NCI-H1436 treated with DMSO at 0.1 percent for 48 hours (cell line): ENCODE measurements at regions not wholly inside any gene's neighbourhood (a gene's known extent, or its start where the extent isn't known, plus 50 kb on each side); places are given as distances from the start of the nearest gene placed in this dataset.

Experiments
- DNase-seq: peaks from one replicate; lab custom pipeline; 2025; lab: John Stamatoyannopoulos, UW

DNA sequence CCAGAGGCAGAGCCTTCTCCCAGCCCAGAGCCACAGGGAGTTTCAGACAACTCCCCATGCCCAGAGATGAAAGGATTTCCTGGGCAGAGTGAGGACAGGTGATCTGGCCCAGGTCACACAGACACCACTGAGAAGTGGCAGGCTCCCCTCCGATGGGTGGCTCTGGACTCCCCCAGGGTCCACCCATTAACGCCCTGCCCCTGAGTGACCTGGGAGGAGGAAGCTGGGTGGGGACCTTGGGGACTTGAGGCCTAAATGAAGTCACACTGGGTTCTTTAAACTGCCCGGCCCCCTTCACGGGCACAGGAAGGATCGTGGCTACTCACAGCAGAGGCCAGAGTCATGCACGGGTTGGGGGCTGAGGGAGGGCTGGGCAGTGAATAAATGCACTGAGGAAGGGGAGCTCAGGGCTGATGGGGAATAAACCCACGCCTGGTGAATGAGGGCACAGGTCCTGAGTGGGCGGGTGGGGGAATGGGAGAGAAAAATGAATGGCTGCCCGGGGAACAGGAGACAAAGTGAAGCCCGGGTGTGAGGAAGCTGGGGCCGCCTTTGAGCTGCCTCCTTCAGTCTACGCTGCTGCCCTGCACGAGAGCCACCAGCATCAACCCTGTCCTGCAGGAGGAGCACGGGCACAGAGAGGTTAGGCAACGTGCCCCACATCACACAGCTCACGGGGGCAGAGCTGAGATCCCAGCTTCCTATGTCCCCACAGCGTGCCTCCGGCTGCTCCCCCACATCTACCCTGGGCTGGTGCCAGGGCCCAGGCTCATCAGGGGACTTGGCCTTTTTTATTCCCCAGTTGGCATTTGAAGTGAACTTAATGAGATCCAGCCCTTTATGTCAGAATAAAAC, 404.3 kb downstream of the MATN1 start:
- no peak for DNase-seq

GRCh38 chr1:30318413-30318812, 405.0 kb downstream of the MATN1 start:
- DNase-seq = no peak

DNA sequence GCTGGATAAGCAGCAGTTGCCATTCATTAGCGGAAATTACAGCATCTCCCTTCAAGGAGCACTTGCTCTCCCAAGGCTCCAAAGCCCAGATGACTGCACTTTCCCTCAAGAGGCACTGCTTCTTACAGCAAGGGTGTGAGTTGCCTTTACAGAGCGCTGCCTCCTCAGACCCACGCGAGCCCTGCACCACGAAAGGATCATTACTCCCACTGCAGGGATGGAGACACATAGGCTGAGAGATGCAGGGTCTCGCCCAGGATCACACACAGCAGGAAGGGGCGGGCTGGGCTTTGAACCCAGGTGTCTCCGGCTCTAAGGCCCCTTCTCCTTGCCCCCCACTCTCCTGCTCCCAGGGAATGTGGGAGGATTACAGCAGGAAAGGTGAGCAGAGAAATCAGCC, 405.5 kb downstream of the MATN1 start:
- no peak for DNase-seq

- DNase-seq = no peak
These were observed 407.3 kb downstream of the MATN1 start for GRCh38 chr1:30316056-30316455.

GRCh38 chr1:30315185-30315960, 408.0 kb downstream of the MATN1 start:
- DNase-seq = no peak

- no peak for DNase-seq
These were observed 408.8 kb downstream of the MATN1 start for GRCh38 chr1:30314591-30314990.

GRCh38 chr1:30313584-30313983, 409.8 kb downstream of the MATN1 start:
- no peak for DNase-seq

- no peak for DNase-seq
These were observed 410.2 kb downstream of the MATN1 start for GRCh38 chr1:30313176-30313575.

DNA sequence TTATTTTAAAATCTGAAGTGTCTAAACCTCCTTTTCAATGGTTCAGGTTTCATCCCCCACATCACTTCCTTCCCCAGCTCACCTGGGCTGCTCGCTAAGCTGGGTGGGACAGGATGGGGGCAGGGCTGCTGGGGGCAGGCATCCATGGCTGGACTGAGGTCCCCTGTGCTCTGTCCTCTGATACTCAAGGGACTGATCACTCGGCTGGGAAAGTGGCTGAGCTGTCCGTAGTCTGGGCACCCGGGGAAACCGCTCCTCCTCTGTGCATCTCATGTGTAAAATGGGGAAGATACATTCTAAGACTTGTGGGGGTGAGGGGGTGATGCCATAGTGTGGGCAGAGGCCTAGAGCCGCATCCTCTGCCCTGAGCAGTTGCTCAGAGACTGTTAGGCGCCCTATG, 411.2 kb downstream of the MATN1 start:
- DNase-seq = no peak

- no peak for DNase-seq
These were observed 411.6 kb downstream of the MATN1 start for GRCh38 chr1:30311749-30312148.

DNA sequence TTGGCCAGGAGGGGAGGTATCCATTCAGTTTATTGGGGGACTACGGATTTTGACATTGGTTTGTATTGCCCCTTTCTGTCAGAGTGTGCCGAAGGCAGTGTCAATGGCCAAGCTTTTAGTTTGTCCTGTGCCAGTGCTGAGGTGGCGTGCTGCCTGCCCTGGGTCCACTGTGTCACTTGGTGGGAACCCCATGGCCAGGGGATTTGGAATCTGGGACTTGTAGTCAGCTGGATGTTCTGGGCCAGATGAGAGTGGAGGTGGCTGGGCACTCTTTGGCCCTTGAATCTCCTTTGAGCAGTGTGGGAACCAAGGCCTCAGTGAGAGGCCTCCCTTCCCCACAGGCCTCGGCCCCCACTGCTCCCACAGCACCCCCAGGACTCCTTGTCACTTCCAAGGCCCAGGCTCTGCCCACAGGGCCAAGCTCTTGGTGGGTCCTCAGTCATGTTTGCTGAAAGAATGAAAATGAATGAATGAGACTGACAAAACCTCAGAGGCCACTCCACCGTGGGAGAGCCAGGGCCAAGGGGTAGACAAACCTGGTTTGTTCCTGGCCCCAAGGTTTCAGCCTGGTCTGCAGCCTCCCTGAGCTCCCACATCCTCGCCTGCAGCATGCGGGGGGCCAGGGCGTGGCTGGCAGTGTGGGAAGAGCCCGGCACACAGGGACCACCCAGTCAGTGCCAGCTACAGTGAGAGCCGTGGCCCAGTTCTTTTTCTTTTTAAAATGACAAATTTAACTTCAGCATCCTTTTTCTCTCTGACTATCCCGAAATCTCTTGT, 412.2 kb downstream of the MATN1 start:
- no peak for DNase-seq

GRCh38 chr1:30307182-30307581, 416.2 kb downstream of the MATN1 start:
- no peak for DNase-seq

DNA sequence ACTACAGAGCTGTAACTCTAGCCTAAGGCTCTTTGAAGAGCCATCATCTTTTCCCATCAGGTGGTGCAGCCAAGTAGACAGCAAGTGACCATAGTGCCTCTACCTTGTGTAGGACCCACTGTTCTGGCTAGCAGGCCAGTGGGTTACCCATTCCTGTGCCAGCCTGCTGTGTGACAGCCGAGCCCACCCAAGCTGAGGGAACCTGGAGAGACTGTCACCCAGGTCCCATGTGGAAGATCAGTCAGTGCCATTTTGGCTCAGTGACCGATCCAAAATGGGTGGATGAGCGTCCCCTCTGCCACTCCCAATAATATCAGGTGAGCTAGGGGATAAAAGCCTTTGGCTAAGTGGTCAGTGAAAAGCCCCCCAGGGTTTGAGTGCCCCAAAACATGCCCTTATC, 417.9 kb downstream of the MATN1 start:
- DNase-seq = no peak

DNA sequence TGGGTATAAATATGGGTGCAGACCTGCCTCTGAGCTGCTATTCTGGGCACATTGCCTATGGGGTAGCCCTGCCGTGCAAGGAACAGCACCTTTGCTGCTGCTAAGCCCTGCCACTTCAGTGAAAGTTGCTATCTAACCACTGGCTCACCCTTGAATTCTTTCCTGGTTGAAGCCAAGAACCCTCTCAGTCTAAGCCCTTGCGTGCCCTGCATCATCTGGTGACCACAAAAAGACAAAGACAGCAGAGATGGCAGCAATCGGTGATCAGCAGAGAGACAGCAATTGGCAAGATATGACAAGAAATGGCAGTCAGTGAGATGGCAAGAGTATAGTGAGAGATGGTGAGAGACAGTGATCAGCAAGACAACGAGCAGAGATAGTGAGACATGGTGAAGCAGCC, 418.3 kb downstream of the MATN1 start:
- no peak for DNase-seq

DNA sequence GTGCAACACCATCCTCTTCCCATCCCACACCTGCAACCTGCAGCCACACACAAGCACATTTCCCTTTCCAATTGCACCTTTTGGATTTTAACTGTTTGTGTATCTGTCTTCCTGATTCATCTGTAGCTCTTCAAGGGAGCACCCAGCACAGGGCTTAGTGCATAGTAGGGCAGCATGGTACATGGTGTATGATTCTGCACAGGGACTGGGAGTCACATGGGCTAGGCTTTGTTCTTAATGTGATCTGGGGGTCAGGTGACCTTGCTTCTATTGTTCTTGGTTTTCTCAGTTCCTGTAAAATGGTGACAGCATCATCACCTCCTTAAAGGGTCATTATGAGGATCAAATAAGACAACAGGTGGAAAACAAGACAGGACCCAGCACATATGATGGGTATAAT, 419.3 kb downstream of the MATN1 start:
- no peak for DNase-seq

DNA sequence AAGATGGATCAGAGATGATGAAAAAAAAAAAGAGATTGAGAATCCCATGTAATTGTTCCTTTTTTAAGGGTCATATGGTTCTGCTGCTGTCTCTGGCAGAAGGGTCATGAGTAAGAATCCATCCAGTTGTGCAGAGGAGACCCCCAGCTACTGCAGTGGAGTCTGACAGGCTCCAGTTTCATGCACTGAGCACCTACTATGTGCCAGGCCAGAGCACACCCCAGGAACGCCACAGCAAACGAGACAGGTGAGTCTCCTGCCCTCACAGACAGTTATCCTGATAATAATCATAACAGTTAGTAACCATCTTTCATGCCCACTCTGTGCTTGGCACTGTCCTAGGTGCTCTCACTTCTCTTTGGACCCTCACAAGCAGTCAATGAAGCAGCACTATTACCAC, 420.0 kb downstream of the MATN1 start:
- no peak for DNase-seq

DNA sequence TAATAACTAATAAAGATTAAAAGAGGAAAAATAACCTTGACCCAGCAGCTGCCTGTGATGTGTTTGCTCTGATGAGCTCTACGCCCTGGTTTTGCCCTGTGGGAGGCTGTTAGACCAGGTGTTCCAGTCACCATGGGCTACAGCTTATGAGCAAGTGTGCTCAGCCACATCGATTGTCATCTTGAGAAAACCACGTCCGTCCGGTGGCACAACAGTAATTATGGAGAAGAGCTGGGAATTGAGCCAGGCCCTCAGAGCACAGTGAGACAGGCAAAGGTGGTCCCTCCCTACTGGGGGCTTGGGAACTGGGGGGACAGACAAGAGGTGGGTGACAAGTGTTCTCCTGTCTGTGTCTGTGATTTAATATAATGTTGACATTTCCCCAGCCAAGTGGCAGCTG, 420.5 kb downstream of the MATN1 start:
- DNase-seq = no peak

DNA sequence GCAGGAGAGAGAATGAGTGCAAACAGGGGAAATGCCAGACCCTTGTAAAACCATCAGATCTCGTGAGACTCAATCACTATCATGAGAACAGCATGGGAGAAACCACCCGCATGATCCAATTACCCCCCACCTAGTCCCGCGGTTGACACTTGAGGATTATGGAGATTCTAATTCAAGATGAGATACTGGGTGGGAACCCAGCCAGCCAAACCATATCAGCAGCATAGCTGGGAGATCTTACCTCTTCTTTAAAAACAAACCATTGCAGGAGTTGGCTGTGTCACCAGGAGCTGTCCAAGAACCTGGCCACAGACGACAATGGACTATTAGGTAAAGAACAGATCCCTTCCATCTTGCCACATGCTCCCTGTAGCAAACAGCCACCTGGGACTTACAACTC, 422.7 kb downstream of the MATN1 start:
- no peak for DNase-seq

DNA sequence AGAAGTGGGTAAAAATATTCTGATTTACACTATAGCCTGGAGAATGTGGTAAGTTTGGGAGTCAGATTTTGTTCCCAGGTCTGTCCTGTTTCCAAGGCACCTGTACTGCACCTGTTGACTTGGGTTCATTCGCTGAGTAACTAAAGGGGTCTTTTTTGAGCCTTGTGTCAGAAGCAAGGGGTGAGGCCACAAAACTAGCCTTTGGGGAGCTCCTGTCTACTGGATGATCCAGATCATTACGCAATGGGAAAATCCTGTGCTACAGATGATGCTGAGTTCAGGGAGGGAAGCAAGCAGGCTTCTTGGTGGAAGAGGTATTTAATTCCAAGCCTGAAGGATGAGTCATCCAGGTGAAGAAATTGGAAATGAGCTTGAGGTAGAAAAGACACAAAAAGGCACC, 424.0 kb downstream of the MATN1 start:
- DNase-seq = no peak

DNA sequence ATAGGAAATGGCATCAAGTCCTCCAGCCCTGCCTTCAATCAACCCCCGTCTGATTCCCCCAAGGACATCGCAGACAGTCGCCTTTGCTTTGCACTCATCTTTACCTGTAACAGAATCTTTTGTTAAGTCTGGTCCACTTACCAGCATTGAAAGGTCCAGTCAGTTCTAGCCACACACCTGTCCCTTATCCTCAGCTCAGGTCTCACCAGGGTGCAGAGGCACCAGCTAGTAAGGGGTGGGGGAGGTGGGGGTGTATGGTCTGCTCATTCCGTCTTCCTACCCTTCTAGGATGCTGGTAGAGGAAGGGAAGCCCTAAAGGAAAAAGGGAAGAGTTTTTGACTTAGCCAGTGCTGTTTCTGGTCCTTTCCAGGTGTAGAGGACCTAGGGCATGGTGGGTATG, 427.7 kb downstream of the MATN1 start:
- DNase-seq = no peak

DNA sequence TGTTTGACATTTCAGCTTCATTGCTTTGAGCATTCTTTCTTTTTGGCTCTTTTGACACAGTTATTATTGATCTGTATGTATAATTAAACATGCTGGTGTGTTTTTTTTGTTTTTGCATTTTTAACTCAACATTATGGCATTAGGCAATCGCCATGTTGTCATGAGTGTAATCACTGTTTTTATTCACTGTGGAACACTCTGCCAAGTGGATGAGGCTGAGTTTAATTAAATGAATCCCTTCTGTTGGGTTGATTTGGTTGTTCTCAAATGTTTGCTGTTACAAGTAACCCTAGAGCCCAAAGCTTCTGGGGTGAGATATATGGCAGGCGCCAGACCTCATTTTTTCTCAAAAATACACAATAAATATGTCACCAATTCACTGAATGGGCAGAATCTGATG, 428.1 kb downstream of the MATN1 start:
- DNase-seq = no peak

GRCh38 chr1:30294508-30294907, 428.9 kb downstream of the MATN1 start:
- no peak for DNase-seq

GRCh38 chr1:30292451-30292850, 430.9 kb downstream of the MATN1 start:
- DNase-seq = no peak
